HEK293 (cell line): ENCODE measurements at regions not wholly inside any gene's neighbourhood (a gene's known extent, or its start where the extent isn't known, plus 50 kb on each side); places are given as distances from the start of the nearest gene placed in this dataset.
A peak's percentile ranks its signal among the peaks of the same experiment; 100 is the strongest.

ENCODE experiments used
- CTCF ChIA-PET: fragments of 350-600 bp; formaldehyde crosslinking; extraction: SDS; loops from one replicate; lab custom pipeline; 2021; ENCODE audit warnings: antibody characterized with exemption; lab: Yijun Ruan, JAX
- POLR2A ChIA-PET: fragments of 300-600 bp; formaldehyde crosslinking; extraction: SDS; loops from one replicate; lab custom pipeline; 2020; ENCODE audit warnings: antibody characterized with exemption, inconsistent platforms; lab: Yijun Ruan, JAX
- H3K27ac ChIP-seq: fragments of 200-500 bp; sonication (Bioruptor generic); 2 replicates; pipeline ENCODE4 v1.5.1; 2014; ENCODE audit warnings: low read depth, low read length, control low read depth, inconsistent platforms; ENCODE audit errors: extremely low read depth
- H3K36me3 ChIP-seq, 2 experiments: fragments of 200-500 bp in 1 of 2; sonication (Bioruptor generic) in 1 of 2; 1 replicate in 1 of 2; 2 replicates in 1 of 2; pipeline ENCODE4 v1.5.1; 2014 to 2017; ENCODE audit warnings: inconsistent platforms in 2 of 2, low read length in 2 of 2; ENCODE audit not compliant: control insufficient read depth in 2 of 2, insufficient read depth in 1 of 2
- H3K4me1 ChIP-seq: fragments of 200-500 bp; sonication (Bioruptor generic); 2 replicates; pipeline ENCODE4 v1.5.1; 2014; ENCODE audit warnings: mild to moderate bottlenecking, low read length, inconsistent platforms; ENCODE audit not compliant: control insufficient read depth, insufficient read depth
- H3K4me3 ChIP-seq: 2 replicates; pipeline ENCODE4 v1.5.1; 2011; ENCODE audit warnings: low read depth, mild to moderate bottlenecking, control low read depth, low read length, moderate library complexity
- H3K9me3 ChIP-seq: fragments of 200-500 bp; sonication (Bioruptor generic); 2 replicates; pipeline ENCODE4 v1.5.1; 2014; ENCODE audit warnings: low read depth, low read length, inconsistent platforms; ENCODE audit not compliant: control insufficient read depth, insufficient read depth
- FEZF1 ChIP-seq: fragments of 450-650 bp; formaldehyde crosslinking; IDR thresholded peaks from 2 replicates; pipeline ENCODE4 v1.5.1; 2016; ENCODE audit warnings: missing biosample characterization, missing genetic modification characterization
- MYNN ChIP-seq: fragments of 450-650 bp; formaldehyde crosslinking; IDR thresholded peaks from 2 replicates; pipeline ENCODE4 v1.5.1; 2016; ENCODE audit warnings: missing biosample characterization, missing genetic modification characterization, borderline replicate concordance
- OSR2 ChIP-seq: fragments of 450-650 bp; formaldehyde crosslinking; IDR thresholded peaks from 2 replicates; pipeline ENCODE4 v1.5.1; 2016; ENCODE audit warnings: missing biosample characterization, missing genetic modification characterization
- SCRT1 ChIP-seq: fragments of 450-650 bp; formaldehyde crosslinking; IDR thresholded peaks from 2 replicates; pipeline ENCODE4 v1.5.1; 2016; ENCODE audit warnings: missing biosample characterization, missing genetic modification characterization, borderline replicate concordance
- SETDB1 ChIP-seq: IDR thresholded peaks from one replicate; pipeline ENCODE4 v1.6.1; 2017; ENCODE audit warnings: mild to moderate bottlenecking, low read length, moderate library complexity, mixed read lengths; ENCODE audit not compliant: insufficient read length
- ZEB2 ChIP-seq: fragments of 450-650 bp; formaldehyde crosslinking; IDR thresholded peaks from 2 replicates; pipeline ENCODE4 v1.5.1; 2016; ENCODE audit warnings: missing biosample characterization, missing genetic modification characterization
- ZFP69B ChIP-seq: fragments of 450-650 bp; formaldehyde crosslinking; IDR thresholded peaks from 2 replicates; pipeline ENCODE4 v1.5.1; 2016; ENCODE audit warnings: missing biosample characterization, missing genetic modification characterization
- ZNF133 ChIP-seq: fragments of 450-650 bp; formaldehyde crosslinking; IDR thresholded peaks from 2 replicates; pipeline ENCODE4 v1.5.1; 2016; ENCODE audit warnings: missing biosample characterization, missing genetic modification characterization
- ZNF146 ChIP-seq: fragments of 450-650 bp; formaldehyde crosslinking; IDR thresholded peaks from 2 replicates; pipeline ENCODE4 v1.5.1; 2016; ENCODE audit warnings: missing biosample characterization, missing genetic modification characterization
- ZNF302 ChIP-seq: fragments of 450-650 bp; formaldehyde crosslinking; IDR thresholded peaks from 2 replicates; pipeline ENCODE4 v1.5.1; 2016; ENCODE audit warnings: missing biosample characterization, missing genetic modification characterization, low read depth
- ZNF324 ChIP-seq: fragments of 450-650 bp; formaldehyde crosslinking; IDR thresholded peaks from 2 replicates; pipeline ENCODE4 v1.5.1; 2016; ENCODE audit warnings: missing biosample characterization, missing genetic modification characterization
- ZNF366 ChIP-seq: fragments of 450-650 bp; formaldehyde crosslinking; conservative IDR thresholded peaks from 2 replicates; pipeline ENCODE4 v1.5.1; 2016; ENCODE audit warnings: missing biosample characterization, missing genetic modification characterization
- ZNF558 ChIP-seq: fragments of 450-650 bp; formaldehyde crosslinking; IDR thresholded peaks from 2 replicates; pipeline ENCODE4 v1.5.1; 2016; ENCODE audit warnings: missing biosample characterization, missing genetic modification characterization
- ZNF629 ChIP-seq: fragments of 450-650 bp; formaldehyde crosslinking; IDR thresholded peaks from 2 replicates; pipeline ENCODE4 v1.5.1; 2017; ENCODE audit warnings: missing biosample characterization, missing genetic modification characterization
- TF ChIP-seq, protein P1 (sequence below): fragments of 450-650 bp; formaldehyde crosslinking; IDR thresholded peaks from 2 replicates; pipeline ENCODE4 v1.5.1; 2016; ENCODE audit warnings: missing biosample characterization, missing genetic modification characterization
- TF ChIP-seq, protein P2 (sequence below): fragments of 450-650 bp; IDR thresholded peaks from 2 replicates; pipeline ENCODE4 v1.5.1; 2018; ENCODE audit warnings: missing biosample characterization, mild to moderate bottlenecking, missing genetic modification characterization
- TF ChIP-seq, protein P3 (sequence below): fragments of 450-650 bp; IDR thresholded peaks from 2 replicates; pipeline ENCODE4 v1.5.1; 2018; ENCODE audit warnings: missing biosample characterization, missing genetic modification characterization
- TF ChIP-seq, protein P4 (sequence below): fragments of 450-650 bp; formaldehyde crosslinking; IDR thresholded peaks from 2 replicates; pipeline ENCODE4 v1.5.1; 2016; ENCODE audit warnings: missing biosample characterization, missing genetic modification characterization
- TF ChIP-seq, protein P5 (sequence below): fragments of 450-650 bp; formaldehyde crosslinking; IDR thresholded peaks from 2 replicates; pipeline ENCODE4 v1.5.1; 2017; ENCODE audit warnings: missing biosample characterization, missing genetic modification characterization
- TF ChIP-seq, protein P6 (sequence below): fragments of 450-650 bp; formaldehyde crosslinking; IDR thresholded peaks from 2 replicates; pipeline ENCODE4 v1.5.1; 2016; ENCODE audit warnings: missing biosample characterization, missing genetic modification characterization

DNA sequence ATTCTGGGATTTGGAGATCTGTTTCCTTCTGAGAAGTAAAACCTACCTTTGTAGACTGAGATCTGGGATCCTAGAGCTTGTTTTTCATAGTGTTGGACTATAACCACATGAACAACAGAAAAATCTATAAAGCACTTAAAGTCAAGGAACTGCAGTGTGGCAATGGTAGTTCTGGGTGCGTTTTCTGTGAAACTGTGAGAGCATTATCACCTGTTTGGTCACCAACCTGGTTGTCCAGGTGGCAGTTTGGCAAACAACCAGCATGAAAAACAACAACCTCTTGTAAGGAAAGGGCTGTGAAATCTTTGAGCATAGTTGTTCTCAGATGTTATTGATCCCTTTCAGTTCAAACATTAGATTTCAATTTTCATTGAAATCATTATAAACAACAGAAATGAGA, 215.8 kb upstream of the CITED2 start:
- H3K4me1 ChIP-seq, result peaks cover 17% of the 10 kb centered on the region
- H3K27ac ChIP-seq, result no peak overlapping the region
- H3K9me3 ChIP-seq, result no peaks in the 10 kb centered on the region
- TF ChIP-seq, protein P1, sequence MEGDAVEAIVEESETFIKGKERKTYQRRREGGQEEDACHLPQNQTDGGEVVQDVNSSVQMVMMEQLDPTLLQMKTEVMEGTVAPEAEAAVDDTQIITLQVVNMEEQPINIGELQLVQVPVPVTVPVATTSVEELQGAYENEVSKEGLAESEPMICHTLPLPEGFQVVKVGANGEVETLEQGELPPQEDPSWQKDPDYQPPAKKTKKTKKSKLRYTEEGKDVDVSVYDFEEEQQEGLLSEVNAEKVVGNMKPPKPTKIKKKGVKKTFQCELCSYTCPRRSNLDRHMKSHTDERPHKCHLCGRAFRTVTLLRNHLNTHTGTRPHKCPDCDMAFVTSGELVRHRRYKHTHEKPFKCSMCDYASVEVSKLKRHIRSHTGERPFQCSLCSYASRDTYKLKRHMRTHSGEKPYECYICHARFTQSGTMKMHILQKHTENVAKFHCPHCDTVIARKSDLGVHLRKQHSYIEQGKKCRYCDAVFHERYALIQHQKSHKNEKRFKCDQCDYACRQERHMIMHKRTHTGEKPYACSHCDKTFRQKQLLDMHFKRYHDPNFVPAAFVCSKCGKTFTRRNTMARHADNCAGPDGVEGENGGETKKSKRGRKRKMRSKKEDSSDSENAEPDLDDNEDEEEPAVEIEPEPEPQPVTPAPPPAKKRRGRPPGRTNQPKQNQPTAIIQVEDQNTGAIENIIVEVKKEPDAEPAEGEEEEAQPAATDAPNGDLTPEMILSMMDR (tag by site-specific recombination), result no peak
- TF ChIP-seq SCRT1 (tag by site-specific recombination), result no peak
- TF ChIP-seq, protein P2, sequence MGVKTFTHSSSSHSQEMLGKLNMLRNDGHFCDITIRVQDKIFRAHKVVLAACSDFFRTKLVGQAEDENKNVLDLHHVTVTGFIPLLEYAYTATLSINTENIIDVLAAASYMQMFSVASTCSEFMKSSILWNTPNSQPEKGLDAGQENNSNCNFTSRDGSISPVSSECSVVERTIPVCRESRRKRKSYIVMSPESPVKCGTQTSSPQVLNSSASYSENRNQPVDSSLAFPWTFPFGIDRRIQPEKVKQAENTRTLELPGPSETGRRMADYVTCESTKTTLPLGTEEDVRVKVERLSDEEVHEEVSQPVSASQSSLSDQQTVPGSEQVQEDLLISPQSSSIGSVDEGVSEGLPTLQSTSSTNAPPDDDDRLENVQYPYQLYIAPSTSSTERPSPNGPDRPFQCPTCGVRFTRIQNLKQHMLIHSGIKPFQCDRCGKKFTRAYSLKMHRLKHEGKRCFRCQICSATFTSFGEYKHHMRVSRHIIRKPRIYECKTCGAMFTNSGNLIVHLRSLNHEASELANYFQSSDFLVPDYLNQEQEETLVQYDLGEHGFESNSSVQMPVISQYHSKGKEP (tag by site-specific recombination), result no peak
- TF ChIP-seq, protein P3, sequence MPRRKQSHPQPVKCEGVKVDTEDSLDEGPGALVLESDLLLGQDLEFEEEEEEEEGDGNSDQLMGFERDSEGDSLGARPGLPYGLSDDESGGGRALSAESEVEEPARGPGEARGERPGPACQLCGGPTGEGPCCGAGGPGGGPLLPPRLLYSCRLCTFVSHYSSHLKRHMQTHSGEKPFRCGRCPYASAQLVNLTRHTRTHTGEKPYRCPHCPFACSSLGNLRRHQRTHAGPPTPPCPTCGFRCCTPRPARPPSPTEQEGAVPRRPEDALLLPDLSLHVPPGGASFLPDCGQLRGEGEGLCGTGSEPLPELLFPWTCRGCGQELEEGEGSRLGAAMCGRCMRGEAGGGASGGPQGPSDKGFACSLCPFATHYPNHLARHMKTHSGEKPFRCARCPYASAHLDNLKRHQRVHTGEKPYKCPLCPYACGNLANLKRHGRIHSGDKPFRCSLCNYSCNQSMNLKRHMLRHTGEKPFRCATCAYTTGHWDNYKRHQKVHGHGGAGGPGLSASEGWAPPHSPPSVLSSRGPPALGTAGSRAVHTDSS (tag by site-specific recombination), result no peak
- TF ChIP-seq MYNN, result no peak
- TF ChIP-seq ZNF324 (tag by site-specific recombination), result no peak
- no peaks in the 10 kb centered on the region for H3K36me3 ChIP-seq
- POLR2A ChIA-PET, result interaction anchor here (1.6 kb wide), 1 partner anchor 216 kb away, joined by 12 read pairs; the partner anchor contains the start of gene CITED2
- no peak overlapping the region for H3K4me3 ChIP-seq
- CTCF ChIA-PET, result interaction anchor here (0.7 to 1.5 kb wide), 4 partner anchors 18 to 292 kb away, joined by 3 to 4 read pairs (median 4); no protein-coding TSS in a partner anchor

DNA sequence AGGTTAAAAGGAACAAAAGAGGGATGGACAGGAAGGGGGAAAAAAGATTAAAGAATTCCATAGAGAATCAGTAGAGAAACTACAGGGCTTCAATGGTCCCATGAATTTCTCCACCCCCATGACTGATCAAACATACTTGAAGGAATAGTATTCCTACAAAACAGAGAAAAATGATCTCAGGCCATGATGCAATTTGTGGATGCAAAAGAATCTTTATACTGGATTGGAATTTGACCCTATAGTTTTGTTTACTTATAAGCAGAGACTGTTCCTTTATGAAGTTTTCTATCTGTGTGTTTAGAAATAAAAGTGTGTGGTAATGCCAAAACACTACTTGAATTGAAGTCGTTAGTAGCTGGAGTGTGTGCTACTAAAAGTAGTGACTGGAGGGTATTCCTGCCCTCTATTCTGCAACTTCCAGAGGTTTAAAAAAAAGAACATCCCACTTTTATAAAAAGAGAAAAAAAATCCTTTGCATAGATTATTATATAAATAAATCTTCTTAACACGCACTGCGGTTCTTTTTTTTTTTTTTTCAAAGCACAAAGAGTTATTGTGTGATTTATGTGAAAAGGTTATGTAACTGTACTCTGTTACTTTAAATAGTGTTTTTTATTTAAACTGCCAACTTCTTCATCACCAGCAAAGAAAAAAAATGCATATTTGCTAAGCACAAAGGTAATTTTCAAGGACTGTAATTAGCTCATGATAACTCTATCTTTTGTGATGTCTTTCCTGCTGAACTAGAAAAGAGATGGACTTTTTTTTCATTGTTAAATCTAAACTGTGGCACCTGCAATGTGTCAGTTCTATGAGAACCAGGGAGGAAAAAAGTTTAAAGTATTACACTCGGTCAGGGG, 214.5 kb upstream of the CITED2 start:
- no peaks in the 10 kb centered on the region for H3K9me3 ChIP-seq
- CTCF ChIA-PET, result interaction anchor here (0.7 to 1.0 kb wide), 5 partner anchors 19 to 372 kb away, joined by 3 to 4 read pairs (median 4); no protein-coding TSS in a partner anchor
- TF ChIP-seq ZNF558 (tag by site-specific recombination) (no peak), OSR2 (peak; percentile 62), ZEB2 (0 out of 2 replicates have a peak, but pooled peaks have one; percentile 16), ZNF629 (peak; percentile 51), ZFP69B (0 out of 2 replicates have a peak, but pooled peaks have one; percentile 41), ZNF146 (peak; percentile 58), ZNF366 (0 out of 2 replicates have a peak, but pooled peaks have one; percentile 26), FEZF1 (tag by site-specific recombination) (peak; percentile 62), ZNF302 (tag by site-specific recombination) (no peak), ZNF133 (tag by site-specific recombination) (no peak), SETDB1 (peak; percentile 3)
- TF ChIP-seq, protein P4, sequence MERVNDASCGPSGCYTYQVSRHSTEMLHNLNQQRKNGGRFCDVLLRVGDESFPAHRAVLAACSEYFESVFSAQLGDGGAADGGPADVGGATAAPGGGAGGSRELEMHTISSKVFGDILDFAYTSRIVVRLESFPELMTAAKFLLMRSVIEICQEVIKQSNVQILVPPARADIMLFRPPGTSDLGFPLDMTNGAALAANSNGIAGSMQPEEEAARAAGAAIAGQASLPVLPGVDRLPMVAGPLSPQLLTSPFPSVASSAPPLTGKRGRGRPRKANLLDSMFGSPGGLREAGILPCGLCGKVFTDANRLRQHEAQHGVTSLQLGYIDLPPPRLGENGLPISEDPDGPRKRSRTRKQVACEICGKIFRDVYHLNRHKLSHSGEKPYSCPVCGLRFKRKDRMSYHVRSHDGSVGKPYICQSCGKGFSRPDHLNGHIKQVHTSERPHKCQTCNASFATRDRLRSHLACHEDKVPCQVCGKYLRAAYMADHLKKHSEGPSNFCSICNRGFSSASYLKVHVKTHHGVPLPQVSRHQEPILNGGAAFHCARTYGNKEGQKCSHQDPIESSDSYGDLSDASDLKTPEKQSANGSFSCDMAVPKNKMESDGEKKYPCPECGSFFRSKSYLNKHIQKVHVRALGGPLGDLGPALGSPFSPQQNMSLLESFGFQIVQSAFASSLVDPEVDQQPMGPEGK, result peak; percentile 11; the same call in 1 of the 2 replicates
- TF ChIP-seq, protein P5, sequence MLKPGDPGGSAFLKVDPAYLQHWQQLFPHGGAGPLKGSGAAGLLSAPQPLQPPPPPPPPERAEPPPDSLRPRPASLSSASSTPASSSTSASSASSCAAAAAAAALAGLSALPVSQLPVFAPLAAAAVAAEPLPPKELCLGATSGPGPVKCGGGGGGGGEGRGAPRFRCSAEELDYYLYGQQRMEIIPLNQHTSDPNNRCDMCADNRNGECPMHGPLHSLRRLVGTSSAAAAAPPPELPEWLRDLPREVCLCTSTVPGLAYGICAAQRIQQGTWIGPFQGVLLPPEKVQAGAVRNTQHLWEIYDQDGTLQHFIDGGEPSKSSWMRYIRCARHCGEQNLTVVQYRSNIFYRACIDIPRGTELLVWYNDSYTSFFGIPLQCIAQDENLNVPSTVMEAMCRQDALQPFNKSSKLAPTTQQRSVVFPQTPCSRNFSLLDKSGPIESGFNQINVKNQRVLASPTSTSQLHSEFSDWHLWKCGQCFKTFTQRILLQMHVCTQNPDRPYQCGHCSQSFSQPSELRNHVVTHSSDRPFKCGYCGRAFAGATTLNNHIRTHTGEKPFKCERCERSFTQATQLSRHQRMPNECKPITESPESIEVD, result peak; percentile 97
- TF ChIP-seq, protein P6, sequence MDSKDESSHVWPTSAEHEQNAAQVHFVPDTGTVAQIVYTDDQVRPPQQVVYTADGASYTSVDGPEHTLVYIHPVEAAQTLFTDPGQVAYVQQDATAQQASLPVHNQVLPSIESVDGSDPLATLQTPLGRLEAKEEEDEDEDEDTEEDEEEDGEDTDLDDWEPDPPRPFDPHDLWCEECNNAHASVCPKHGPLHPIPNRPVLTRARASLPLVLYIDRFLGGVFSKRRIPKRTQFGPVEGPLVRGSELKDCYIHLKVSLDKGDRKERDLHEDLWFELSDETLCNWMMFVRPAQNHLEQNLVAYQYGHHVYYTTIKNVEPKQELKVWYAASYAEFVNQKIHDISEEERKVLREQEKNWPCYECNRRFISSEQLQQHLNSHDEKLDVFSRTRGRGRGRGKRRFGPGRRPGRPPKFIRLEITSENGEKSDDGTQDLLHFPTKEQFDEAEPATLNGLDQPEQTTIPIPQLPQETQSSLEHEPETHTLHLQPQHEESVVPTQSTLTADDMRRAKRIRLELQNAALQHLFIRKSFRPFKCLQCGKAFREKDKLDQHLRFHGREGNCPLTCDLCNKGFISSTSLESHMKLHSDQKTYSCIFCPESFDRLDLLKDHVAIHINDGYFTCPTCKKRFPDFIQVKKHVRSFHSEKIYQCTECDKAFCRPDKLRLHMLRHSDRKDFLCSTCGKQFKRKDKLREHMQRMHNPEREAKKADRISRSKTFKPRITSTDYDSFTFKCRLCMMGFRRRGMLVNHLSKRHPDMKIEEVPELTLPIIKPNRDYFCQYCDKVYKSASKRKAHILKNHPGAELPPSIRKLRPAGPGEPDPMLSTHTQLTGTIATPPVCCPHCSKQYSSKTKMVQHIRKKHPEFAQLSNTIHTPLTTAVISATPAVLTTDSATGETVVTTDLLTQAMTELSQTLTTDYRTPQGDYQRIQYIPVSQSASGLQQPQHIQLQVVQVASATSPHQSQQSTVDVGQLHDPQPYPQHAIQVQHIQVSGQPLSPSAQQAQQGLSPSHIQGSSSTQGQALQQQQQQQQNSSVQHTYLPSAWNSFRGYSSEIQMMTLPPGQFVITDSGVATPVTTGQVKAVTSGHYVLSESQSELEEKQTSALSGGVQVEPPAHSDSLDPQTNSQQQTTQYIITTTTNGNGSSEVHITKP (tag by site-specific recombination), result peak; percentile 84
- TF ChIP-seq, all 188 proteins: peak for 11
- POLR2A ChIA-PET, result interaction anchor here (0.7 to 4.0 kb wide), 5 partner anchors 8 to 216 kb away, joined by 3 to 141 read pairs (median 6); partner anchors contain the start of gene CITED2
- H3K4me3 ChIP-seq, result no peak overlapping the region
- peaks cover 17% of the 10 kb centered on the region for H3K4me1 ChIP-seq
- no peaks in the 10 kb centered on the region for H3K36me3 ChIP-seq
- peak overlapping the region; percentile 45 for H3K27ac ChIP-seq
